SK-N-DZ (cell line): ENCODE measurements at regions not wholly inside any gene's neighbourhood (a gene's known extent, or its start where the extent isn't known, plus 50 kb on each side); places are given as distances from the start of the nearest gene placed in this dataset.

Experiments
- DNase-seq: peaks from one replicate; pipeline ENCODE4 v3.0.0-alpha.2; 2015; ENCODE audit warnings: low spot score

- no peak for DNase-seq
These were observed 85.3 kb upstream of the MGMT start for GRCh38 chr10:129381741-129382140.

DNA sequence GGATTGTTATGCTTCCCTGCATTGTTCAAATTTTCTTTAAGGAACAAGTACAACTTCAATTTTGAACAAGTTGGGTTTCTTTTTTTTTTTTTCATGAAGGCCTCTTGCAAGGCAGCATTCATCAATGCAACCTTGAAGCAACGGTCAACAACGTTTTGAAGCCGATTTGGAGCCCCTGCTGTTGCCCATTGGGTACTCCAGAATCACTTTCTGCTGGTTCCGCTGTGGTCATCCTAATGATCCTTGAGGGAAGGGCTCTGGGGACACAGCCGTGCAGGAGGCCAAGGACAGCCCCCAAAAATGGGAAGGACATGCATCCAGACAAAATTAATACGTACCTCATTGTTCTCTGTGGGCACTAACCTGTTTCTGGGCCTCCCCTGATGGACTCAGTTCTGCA lies 84.6 kb upstream of the MGMT start:
- no peak for DNase-seq

DNA sequence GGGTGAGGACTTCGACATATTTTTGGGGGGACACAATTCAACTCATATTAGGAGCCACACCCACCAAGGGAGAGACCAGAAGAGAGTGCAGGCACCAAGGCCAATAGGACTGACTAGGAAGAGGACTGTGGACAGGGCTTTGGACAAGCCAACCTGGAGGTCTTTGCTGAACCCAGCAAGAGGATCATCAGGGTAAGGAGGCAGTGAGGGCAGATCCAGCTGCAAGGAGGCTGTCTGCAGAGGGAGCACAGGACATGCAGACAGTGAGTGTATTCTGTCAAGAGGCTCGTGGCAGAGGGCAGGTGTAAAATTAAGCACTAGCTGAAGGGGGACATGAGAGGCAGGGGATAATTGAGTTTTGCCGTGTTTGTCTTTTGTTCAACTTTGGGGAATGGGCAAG lies 83.4 kb upstream of the MGMT start:
- DNase-seq = no peak

DNA sequence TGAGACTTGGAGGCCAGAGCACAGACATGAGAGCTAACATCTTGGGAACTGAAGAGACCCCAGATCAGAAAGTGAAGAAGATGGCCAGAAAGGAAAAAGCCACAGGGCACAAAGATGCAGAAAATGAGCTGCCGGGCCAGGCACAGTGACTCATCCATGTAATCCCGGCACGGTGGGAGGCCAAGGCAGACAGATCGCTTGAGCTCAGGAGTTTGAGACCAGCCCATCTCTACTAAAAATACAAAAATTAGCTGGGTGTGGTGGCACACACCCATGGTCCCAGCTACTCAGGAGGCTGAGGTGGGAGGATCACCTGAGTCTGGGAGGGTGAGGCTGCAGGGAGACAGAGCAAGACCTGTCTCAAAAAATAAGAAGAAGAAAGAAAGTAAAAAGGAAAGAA lies 81.4 kb upstream of the MGMT start:
- DNase-seq = no peak

DNA sequence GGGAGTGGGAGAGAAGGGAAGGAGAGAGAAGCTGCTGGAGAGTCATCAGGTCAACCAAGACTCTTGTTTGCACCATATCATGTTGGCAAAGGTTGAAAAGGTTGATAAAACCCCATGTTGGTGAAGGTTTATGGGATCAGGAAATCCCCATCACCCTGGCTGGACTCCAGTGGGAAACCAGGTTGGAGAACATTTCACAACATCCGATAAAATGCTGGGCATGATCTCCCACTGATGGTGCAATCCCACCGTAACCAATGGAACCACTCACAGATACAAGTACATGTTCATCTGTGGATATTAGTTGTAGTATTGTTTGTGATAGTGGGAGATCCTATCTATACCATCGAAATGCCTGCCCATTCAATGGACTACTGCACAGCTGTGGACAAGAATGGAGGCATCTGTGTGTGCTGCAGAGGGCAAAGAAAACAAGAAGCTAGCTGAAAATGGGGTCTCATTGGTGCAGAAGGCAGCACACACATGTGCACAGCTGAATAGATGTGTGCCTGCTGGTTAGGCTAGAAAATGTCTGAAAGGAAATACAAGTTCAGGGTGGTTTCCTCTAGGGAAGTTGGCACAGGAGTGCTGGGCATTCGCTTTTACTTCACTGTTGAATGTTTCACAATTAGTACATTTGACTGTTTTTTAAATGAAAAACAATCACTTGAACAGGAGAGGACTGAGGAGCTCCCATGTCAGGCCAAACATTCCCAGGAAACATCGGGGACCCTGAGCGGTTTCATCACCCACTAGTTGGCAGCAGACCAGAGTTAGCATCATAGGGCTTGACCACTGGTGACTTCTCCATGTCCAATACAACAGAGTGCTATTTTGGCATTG lies 80.4 kb upstream of the MGMT start:
- DNase-seq = no peak

GRCh38 chr10:129387258-129387525 lies 79.8 kb upstream of the MGMT start:
- DNase-seq = no peak

GRCh38 chr10:129388435-129388834 lies 78.6 kb upstream of the MGMT start:
- no peak for DNase-seq

GRCh38 chr10:129389194-129389593 lies 77.8 kb upstream of the MGMT start:
- no peak for DNase-seq

- no peak for DNase-seq
These were observed 76.9 kb upstream of the MGMT start for GRCh38 chr10:129390147-129390546.

DNA sequence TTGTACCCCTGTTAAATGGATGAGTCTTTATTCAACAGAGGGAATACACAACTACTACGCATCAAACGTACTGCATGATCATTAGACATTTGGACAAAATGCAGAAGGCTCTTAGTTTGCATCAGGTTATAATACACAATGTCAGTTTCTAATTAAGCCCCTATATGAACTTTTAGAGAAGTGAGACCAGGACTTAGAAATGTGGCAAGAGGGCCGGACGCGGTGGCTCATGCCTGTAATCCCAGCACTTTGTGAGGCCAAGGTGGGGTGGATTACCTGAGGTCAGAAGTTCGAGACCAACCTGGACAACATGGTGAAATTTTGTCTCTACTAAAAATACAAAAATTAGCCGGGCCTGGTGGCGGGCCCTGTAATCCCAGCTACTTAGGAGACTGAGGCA lies 76.3 kb upstream of the MGMT start:
- no peak for DNase-seq

GRCh38 chr10:129391464-129391863 lies 75.6 kb upstream of the MGMT start:
- no peak for DNase-seq

- DNase-seq = no peak
These were observed 74.2 kb upstream of the MGMT start for GRCh38 chr10:129392855-129393254.

DNA sequence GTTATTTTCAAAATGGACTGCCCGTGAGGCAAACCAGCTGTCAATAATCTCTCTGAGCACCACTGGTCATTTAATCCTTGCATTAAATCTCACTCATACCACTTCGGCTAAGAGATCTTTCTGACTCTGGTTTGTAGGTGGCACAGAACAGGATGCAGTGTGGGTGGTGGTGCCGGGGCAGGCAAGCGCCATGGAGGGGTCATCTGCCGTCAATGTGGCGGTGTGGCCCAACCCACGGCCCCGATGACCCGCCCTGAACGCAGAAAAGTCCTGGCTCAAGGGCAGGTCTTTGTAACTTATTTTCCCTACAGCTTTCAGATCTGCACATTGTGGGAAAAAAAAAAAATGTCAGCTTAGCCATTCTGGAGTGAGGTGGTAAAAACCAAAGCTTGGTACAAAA lies 73.2 kb upstream of the MGMT start:
- DNase-seq = no peak

GRCh38 chr10:129394518-129395328 lies 72.3 kb upstream of the MGMT start:
- DNase-seq = no peak

DNA sequence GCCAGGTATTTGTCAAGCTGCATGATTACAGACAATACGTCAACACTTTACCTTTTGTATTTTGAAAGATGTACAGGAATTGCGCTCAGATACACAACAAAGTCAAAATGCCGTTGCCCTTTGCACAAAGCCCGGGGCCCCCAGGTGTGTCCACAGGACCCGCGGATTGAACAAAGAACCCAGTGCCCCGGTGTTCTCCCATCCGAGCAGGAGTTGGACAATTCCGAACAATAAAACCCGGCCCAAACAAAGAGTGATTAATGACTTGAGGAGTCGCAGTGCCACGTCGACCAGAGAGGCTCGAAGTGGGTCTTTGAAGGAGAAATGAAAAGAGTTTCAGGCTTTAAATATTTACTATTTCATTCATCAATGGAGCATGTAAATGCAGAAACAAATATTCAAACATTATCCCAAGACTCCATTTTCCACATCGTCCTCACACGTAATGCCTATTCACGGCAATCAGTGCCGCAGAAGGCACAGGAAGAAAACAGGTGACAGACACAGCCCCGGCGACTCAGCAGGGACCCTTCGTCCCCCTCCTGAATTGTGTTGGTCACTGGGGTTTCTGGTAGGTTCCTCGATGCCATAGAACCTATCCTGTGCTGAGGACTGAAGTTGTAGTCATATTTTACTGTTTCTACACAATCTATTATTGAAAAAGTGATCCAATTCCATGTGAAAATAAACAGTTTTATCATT lies 70.9 kb upstream of the MGMT start:
- DNase-seq = no peak

GRCh38 chr10:129397198-129397974 lies 69.7 kb upstream of the MGMT start:
- no peak for DNase-seq

DNA sequence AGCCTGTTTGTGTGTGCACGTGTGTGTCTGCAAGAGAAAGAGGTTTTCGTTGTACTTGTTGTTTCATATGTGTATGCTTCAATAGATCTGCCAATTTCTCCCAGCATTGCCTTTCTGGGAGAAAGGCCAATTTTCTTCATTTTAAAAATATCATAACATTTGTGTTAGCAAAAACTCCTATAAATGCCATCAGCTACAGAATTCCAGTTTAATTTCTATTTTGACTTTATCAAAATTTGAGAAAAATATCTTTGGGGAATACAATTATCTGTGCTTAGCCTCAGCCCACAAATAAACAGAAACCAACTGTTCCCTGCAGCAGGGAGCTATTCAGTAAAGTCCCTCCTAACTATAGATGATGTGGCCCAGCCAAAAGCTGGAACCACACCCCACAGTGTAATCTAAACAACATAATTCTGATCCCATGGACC lies 68.3 kb upstream of the MGMT start:
- DNase-seq = no peak

DNA sequence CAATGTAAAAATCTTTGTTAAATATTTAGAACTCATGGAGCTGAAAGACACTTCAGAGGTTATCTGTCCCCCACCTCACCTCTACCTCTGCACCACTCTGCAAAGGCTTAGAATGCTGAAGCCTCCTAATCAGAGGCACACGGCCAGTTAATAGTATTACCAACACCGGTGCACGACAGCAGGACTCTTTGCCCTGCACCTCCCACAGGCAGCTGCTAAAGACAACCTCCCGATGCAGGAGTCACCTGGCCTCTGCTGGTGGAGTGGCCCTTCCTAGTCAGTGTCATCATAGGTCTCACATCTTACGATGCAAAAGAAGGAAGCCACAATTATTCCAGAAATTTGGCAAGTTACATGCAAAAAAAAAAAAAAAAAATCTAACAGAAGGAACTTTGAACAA lies 66.6 kb upstream of the MGMT start:
- DNase-seq = no peak

- no peak for DNase-seq
These were observed 64.6 kb upstream of the MGMT start for GRCh38 chr10:129402459-129402858.

- no peak for DNase-seq
These were observed 63.0 kb upstream of the MGMT start for GRCh38 chr10:129404091-129404490.

DNA sequence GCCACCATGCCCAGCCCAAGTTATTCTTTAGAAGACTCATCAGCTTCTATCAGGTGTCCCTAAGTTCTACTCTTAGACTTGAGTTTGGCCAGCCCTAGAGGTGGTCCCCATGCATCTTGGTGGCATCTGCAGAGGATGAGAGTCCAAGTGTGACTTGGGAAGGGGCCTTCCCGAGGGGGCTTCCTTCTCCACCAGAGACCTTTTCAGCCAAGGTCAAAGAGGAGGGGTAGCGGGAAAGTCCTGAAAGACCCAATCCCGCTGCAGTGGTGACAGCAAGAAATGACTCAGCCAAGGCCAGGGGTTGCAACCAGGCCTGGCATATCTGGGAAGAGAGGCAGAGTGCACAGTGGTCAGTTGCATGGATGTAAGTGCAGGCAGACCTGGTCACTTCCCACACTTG lies 61.7 kb upstream of the MGMT start:
- no peak for DNase-seq
